ENCODE measurements at regions not wholly inside any gene's neighbourhood (a gene's known extent, or its start where the extent isn't known, plus 50 kb on each side); places are given as distances from the start of the nearest gene placed in this dataset.

DNA sequence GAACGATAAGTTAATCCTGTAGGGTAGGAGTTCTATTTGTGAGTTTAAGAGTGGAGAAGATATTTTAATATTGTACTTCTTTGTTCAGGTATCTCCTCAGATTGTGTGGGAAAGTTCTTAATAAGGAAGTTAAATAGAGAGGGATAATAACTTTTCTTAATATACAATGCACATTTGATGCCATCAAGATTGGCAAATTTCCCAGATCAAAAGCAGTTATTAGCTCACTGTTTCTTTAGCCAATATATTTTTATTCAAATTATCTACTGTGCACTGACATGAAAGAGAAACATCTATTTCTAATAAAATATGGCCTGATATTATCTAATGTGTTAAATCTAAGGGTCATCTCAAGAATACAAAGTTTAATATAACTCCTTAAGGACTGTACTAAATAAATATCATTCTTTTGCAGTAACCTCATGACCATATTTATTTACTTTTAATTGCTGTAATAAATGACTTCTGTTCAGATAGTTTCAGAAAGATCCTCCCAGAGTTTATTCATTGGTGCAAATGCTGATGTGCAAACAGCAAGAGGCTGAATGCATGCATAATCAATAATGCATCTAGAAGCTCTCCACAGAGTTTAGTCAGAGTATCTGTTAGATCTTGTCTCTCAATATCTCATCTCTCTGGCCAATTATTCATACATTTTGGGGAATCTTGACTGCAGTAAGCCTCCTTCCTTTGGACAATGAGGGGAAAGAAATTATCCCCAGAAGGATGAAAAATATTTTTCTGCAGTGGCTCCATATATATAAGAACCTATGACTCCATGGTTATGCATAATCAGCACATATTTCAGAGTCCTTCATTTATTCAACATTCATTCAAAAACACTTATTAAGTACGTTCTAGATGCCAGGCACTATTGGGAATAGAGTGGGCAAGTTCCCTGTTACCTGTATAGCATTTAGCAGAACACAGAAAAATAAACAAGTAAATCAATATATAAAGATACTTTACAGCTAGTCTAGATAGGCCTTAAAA is 85.3 kb downstream of the SPATA31D1 start:
- TF ChIP-seq, protein P1, sequence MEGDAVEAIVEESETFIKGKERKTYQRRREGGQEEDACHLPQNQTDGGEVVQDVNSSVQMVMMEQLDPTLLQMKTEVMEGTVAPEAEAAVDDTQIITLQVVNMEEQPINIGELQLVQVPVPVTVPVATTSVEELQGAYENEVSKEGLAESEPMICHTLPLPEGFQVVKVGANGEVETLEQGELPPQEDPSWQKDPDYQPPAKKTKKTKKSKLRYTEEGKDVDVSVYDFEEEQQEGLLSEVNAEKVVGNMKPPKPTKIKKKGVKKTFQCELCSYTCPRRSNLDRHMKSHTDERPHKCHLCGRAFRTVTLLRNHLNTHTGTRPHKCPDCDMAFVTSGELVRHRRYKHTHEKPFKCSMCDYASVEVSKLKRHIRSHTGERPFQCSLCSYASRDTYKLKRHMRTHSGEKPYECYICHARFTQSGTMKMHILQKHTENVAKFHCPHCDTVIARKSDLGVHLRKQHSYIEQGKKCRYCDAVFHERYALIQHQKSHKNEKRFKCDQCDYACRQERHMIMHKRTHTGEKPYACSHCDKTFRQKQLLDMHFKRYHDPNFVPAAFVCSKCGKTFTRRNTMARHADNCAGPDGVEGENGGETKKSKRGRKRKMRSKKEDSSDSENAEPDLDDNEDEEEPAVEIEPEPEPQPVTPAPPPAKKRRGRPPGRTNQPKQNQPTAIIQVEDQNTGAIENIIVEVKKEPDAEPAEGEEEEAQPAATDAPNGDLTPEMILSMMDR (IDR thresholded peaks at IDR 0.05): no peak
- no peak for TF ChIP-seq POLR2A (IDR thresholded peaks at IDR 0.05)
- TF ChIP-seq POLR2AphosphoS5 (IDR thresholded peaks at IDR 0.05): no peak

All from suprapubic skin (tissue), 4 donors.